ENCODE measurements at regions not wholly inside any gene's neighbourhood (a gene's known extent, or its start where the extent isn't known, plus 50 kb on each side); places are given as distances from the start of the nearest gene placed in this dataset.

- 73% methylated on average over 5 of the region's 5 CpGs for WGBS
- Histone ChIP-seq H3K9me3 (no peaks in the 10 kb centered on the region), H3K36me3 (no peaks in the 10 kb centered on the region), H3K4me1 (no peaks in the 10 kb centered on the region), H3K27me3 (no peaks in the 10 kb centered on the region), H3K4me3 (no peak overlapping the region), H3K27ac (no peak overlapping the region)
- DNase-seq (ENCODE audit: low spot score in 2 of 2) = no peak
- TF ChIP-seq POLR2A (IDR thresholded peaks at IDR 0.05) (no peak), POLR2AphosphoS5 (IDR thresholded peaks at IDR 0.05) (no peak), EP300 (IDR thresholded peaks at IDR 0.05) (no peak)
- TF ChIP-seq, protein P1, sequence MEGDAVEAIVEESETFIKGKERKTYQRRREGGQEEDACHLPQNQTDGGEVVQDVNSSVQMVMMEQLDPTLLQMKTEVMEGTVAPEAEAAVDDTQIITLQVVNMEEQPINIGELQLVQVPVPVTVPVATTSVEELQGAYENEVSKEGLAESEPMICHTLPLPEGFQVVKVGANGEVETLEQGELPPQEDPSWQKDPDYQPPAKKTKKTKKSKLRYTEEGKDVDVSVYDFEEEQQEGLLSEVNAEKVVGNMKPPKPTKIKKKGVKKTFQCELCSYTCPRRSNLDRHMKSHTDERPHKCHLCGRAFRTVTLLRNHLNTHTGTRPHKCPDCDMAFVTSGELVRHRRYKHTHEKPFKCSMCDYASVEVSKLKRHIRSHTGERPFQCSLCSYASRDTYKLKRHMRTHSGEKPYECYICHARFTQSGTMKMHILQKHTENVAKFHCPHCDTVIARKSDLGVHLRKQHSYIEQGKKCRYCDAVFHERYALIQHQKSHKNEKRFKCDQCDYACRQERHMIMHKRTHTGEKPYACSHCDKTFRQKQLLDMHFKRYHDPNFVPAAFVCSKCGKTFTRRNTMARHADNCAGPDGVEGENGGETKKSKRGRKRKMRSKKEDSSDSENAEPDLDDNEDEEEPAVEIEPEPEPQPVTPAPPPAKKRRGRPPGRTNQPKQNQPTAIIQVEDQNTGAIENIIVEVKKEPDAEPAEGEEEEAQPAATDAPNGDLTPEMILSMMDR (IDR thresholded peaks at IDR 0.05) = no peak
Measured at GRCh38 chr14:83864106-83864505, 1665.8 kb upstream of the FLRT2 start.

DNA sequence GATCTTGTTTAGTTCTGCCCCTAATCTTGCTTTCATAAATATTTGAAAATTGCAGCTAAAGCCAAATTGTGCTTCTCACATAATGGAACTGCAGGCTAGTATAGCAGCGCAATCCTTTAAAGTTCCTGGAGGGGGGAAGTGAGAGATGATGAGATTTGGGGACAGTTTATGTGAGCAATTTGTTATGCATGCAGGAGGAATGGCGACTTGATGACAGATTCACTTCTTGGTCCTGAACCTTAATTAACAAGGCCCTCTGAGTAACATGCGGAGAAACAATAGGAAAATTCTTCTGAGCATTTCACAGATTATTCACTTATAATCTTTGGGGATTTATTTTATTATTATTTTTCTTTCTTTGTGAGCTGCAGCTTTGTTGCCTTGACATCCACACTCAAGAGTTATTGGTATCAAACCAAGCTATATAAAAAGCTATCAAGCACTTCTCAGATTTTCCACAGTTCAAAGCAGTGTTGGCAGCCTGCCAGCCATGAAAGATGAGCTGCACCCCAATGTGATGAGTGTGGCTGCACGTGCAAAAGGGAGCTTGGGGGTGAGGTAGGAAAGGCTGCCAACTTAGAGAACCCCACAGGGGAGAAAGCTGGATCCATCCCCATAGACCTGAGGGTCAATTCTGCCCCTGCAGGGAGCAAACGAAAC, 1662.2 kb upstream of the FLRT2 start:
- H3K4me3 ChIP-seq = no peak overlapping the region
- H3K27ac ChIP-seq = no peak overlapping the region
- WGBS = 67% methylated on average over 5 of the region's 5 CpGs
- H3K27me3 ChIP-seq = no peaks in the 10 kb centered on the region
- H3K4me1 ChIP-seq = no peaks in the 10 kb centered on the region
- H3K36me3 ChIP-seq = no peaks in the 10 kb centered on the region
- no peaks in the 10 kb centered on the region for H3K9me3 ChIP-seq
- peak in 1 of 2 donors; percentile 63 for DNase-seq (ENCODE audit: low spot score in 2 of 2)
- TF ChIP-seq EP300 (IDR thresholded peaks at IDR 0.05) = no peak
- TF ChIP-seq, protein P1 (IDR thresholded peaks at IDR 0.05) = no peak
- TF ChIP-seq POLR2AphosphoS5 (IDR thresholded peaks at IDR 0.05) = no peak
- no peak for TF ChIP-seq POLR2A (IDR thresholded peaks at IDR 0.05)

DNA sequence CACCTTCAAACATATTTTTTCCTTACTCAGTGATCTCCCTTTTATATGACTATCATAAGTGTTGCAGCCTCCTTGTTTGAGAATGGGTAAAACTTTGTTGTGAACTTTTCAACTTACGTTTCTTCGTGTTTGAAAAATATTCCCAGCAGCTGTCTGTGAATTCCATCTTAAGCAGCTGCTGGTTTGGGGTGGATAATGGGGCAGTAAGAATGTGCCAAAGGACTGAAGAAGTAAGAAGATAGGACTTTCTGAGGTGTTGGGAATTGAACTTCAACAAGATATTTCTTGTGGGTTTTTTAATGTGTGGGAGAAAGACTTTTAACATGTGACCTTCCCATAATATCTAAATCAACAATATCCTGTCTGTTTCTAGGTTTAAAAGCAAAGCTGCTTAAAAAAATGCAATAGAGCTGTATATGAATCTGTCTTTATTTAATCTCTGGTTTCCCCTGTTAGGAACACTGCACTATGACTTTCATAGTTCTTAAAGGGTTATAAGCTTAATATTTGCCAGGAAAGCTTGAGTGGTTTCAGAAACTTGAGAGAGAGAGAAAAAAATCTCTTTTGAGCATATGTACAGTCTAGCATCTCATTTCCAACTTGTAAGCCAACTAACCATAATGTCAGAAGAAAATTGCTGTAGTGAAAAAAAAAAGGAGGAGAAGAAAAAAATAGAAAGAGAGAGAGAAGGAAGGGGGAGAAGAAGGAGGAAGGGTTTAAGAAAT, 1659.2 kb upstream of the FLRT2 start:
- Histone ChIP-seq H3K4me1 (no peaks in the 10 kb centered on the region), H3K27ac (no peak overlapping the region), H3K4me3 (no peak overlapping the region), H3K27me3 (no peaks in the 10 kb centered on the region), H3K36me3 (no peaks in the 10 kb centered on the region), H3K9me3 (no peaks in the 10 kb centered on the region)
- TF ChIP-seq EP300 (IDR thresholded peaks at IDR 0.05) (no peak), POLR2A (IDR thresholded peaks at IDR 0.05) (no peak), POLR2AphosphoS5 (IDR thresholded peaks at IDR 0.05) (no peak)
- TF ChIP-seq, protein P1 (IDR thresholded peaks at IDR 0.05) = no peak
- no peak for DNase-seq (ENCODE audit: low spot score in 2 of 2)
- WGBS = 53% methylated on average over 2 of the region's 2 CpGs

- H3K9me3 ChIP-seq = no peaks in the 10 kb centered on the region
- H3K4me1 ChIP-seq = no peaks in the 10 kb centered on the region
- H3K27ac ChIP-seq = no peak overlapping the region
- no peak for TF ChIP-seq POLR2A (IDR thresholded peaks at IDR 0.05)
- H3K36me3 ChIP-seq = no peaks in the 10 kb centered on the region
- H3K4me3 ChIP-seq = no peak overlapping the region
- WGBS = 38% methylated on average over 3 of the region's 3 CpGs
- no peaks in the 10 kb centered on the region for H3K27me3 ChIP-seq
- no peak for DNase-seq (ENCODE audit: low spot score in 2 of 2)
Measured at GRCh38 chr14:83873669-83874068, 1656.3 kb upstream of the FLRT2 start.

GRCh38 chr14:83874662-83875061, 1655.3 kb upstream of the FLRT2 start:
- H3K27me3 ChIP-seq = no peaks in the 10 kb centered on the region
- no peak overlapping the region for H3K4me3 ChIP-seq
- H3K4me1 ChIP-seq = no peaks in the 10 kb centered on the region
- no peak overlapping the region for H3K27ac ChIP-seq
- WGBS = 32% methylated on average over 1 of the region's 1 CpG
- no peak for TF ChIP-seq POLR2AphosphoS5 (IDR thresholded peaks at IDR 0.05)
- no peak for TF ChIP-seq POLR2A (IDR thresholded peaks at IDR 0.05)
- TF ChIP-seq EP300 (IDR thresholded peaks at IDR 0.05) = no peak
- TF ChIP-seq, protein P1 (IDR thresholded peaks at IDR 0.05) = no peak
- H3K9me3 ChIP-seq = no peaks in the 10 kb centered on the region
- DNase-seq (ENCODE audit: low spot score in 2 of 2) = no peak
- no peaks in the 10 kb centered on the region for H3K36me3 ChIP-seq
